DND-41 (cell line): ENCODE measurements at regions not wholly inside any gene's neighbourhood (a gene's known extent, or its start where the extent isn't known, plus 50 kb on each side); places are given as distances from the start of the nearest gene placed in this dataset.

Experiments used
- ATAC-seq: fragments of 200-7000 bp; cut with Tn5 transposase; 3 replicates; pipeline ENCODE4 v1.9.1; 2021; ENCODE audit warnings: low read depth; ENCODE audit not compliant: insufficient read depth
- DNase-seq: peaks from one replicate; pipeline ENCODE4 v3.0.0-alpha.2; 2020
- H2AFZ ChIP-seq: 2 replicates; pipeline ENCODE4 v1.6.0; 2012; ENCODE audit warnings: low read depth, low read length
- H3K27ac ChIP-seq: 2 replicates; pipeline ENCODE4 v1.5.1; 2012; ENCODE audit warnings: low read length, inconsistent platforms
- H3K27me3 ChIP-seq: fragments of 200-600 bp; sonication (generic); 2 replicates; pipeline ENCODE4 v1.6.0; 2012; ENCODE audit warnings: low read length, mild to moderate bottlenecking, inconsistent platforms; ENCODE audit not compliant: insufficient read depth, poor library complexity
- H3K36me3 ChIP-seq: 2 replicates; pipeline ENCODE4 v1.5.1; 2012; ENCODE audit warnings: low read length, inconsistent platforms; ENCODE audit not compliant: insufficient read depth
- H3K4me1 ChIP-seq: 2 replicates; pipeline ENCODE4 v1.5.1; 2012; ENCODE audit warnings: mild to moderate bottlenecking, low read length; ENCODE audit not compliant: insufficient read depth
- H3K4me2 ChIP-seq: 2 replicates; pipeline ENCODE4 v1.6.0; 2012; ENCODE audit warnings: mild to moderate bottlenecking, moderate library complexity, low read length, inconsistent platforms; ENCODE audit not compliant: insufficient read depth
- H3K4me3 ChIP-seq, 2 experiments: fragments of 200-600 bp in 1 of 2; shearing (Covaris generic) in 1 of 2; 2 replicates each; pipeline ENCODE4 v1.5.1; 2012 to 2016; ENCODE audit warnings: inconsistent platforms in 2 of 2, low read length in 2 of 2, mild to moderate bottlenecking in 2 of 2, low read depth in 1 of 2, moderate library complexity in 1 of 2
- H3K79me2 ChIP-seq: 2 replicates; pipeline ENCODE4 v1.6.0; 2012; ENCODE audit warnings: low read length, inconsistent platforms; ENCODE audit not compliant: insufficient read depth
- H3K9ac ChIP-seq: 2 replicates; pipeline ENCODE4 v1.6.0; 2012; ENCODE audit warnings: low read depth, mild to moderate bottlenecking, inconsistent platforms, low read length, moderate library complexity
- H3K9me3 ChIP-seq: 2 replicates; pipeline ENCODE4 v1.5.1; 2012; ENCODE audit warnings: low read length, moderate library complexity, mild to moderate bottlenecking, inconsistent platforms; ENCODE audit not compliant: insufficient read depth, severe bottlenecking
- H4K20me1 ChIP-seq: 2 replicates; pipeline ENCODE4 v1.6.0; 2012; ENCODE audit warnings: low read length; ENCODE audit not compliant: insufficient read depth
- CTCF ChIP-seq: IDR thresholded peaks from 2 replicates; pipeline ENCODE4 v1.5.1; 2012; ENCODE audit warnings: borderline replicate concordance, low read length, moderate library complexity, mild to moderate bottlenecking; ENCODE audit not compliant: poor library complexity, severe bottlenecking; ENCODE audit errors: extremely low read depth
- EZH2 ChIP-seq: IDR thresholded peaks from 3 replicates; pipeline ENCODE4 v1.6.1; 2012; ENCODE audit warnings: borderline replicate concordance, low read depth, mild to moderate bottlenecking, moderate library complexity, low read length, inconsistent platforms; ENCODE audit not compliant: severe bottlenecking

- Histone ChIP-seq H3K4me3 (no peak overlapping the region), H2AFZ (no peak overlapping the region), H3K4me1 (no peaks in the 10 kb centered on the region), H3K27me3 (no peaks in the 10 kb centered on the region), H3K4me2 (no peak overlapping the region), H3K27ac (no peak overlapping the region), H4K20me1 (no peaks in the 10 kb centered on the region), H3K36me3 (no peaks in the 10 kb centered on the region), H3K79me2 (no peaks in the 10 kb centered on the region), H3K9me3 (no peaks in the 10 kb centered on the region), H3K9ac (no peak overlapping the region)
- TF ChIP-seq EZH2: no peak
- no peak for TF ChIP-seq CTCF
- ATAC-seq (0 out of 3 replicates have a peak, but pooled peaks have one; percentile 54), DNase-seq (no peak)
Observed at GRCh38 chr10:3398825-3399646, 226.5 kb upstream of the PITRM1 start.

GRCh38 chr10:3397846-3398245 is 225.3 kb upstream of the PITRM1 start:
- no peak overlapping the region for H2AFZ ChIP-seq
- H3K27ac ChIP-seq: no peak overlapping the region
- ATAC-seq (no peak), DNase-seq (no peak)
- no peaks in the 10 kb centered on the region for H3K27me3 ChIP-seq
- no peaks in the 10 kb centered on the region for H3K9me3 ChIP-seq
- H3K4me2 ChIP-seq: no peak overlapping the region
- no peaks in the 10 kb centered on the region for H3K36me3 ChIP-seq
- no peaks in the 10 kb centered on the region for H3K4me1 ChIP-seq
- H3K4me3 ChIP-seq: no peak overlapping the region
- no peaks in the 10 kb centered on the region for H3K79me2 ChIP-seq
- no peaks in the 10 kb centered on the region for H4K20me1 ChIP-seq
- no peak for TF ChIP-seq CTCF
- no peak for TF ChIP-seq EZH2
- H3K9ac ChIP-seq: no peak overlapping the region

GRCh38 chr10:3397231-3397630 is 224.6 kb upstream of the PITRM1 start:
- no peak for ATAC-seq

More at GRCh38 chr10:3397231-3397630, 224.6 kb upstream of the PITRM1 start:
- Histone ChIP-seq H3K36me3 (no peaks in the 10 kb centered on the region), H4K20me1 (no peaks in the 10 kb centered on the region), H3K4me1 (no peaks in the 10 kb centered on the region), H3K4me3 (no peak overlapping the region), H3K27ac (no peak overlapping the region), H3K9ac (no peak overlapping the region), H3K9me3 (no peaks in the 10 kb centered on the region), H3K4me2 (no peak overlapping the region), H3K79me2 (no peaks in the 10 kb centered on the region), H3K27me3 (no peaks in the 10 kb centered on the region), H2AFZ (no peak overlapping the region)
- DNase-seq: no peak
- TF ChIP-seq CTCF (no peak), EZH2 (no peak)
